Activated CD8-positive, alpha-beta memory T cell treated with anti-CD3 and anti-CD28 coated beads for 48 hours (primary cell): ENCODE measurements at regions not wholly inside any gene's neighbourhood (a gene's known extent, or its start where the extent isn't known, plus 50 kb on each side); places are given as distances from the start of the nearest gene placed in this dataset.

Experiments
- DNase-seq, 3 experiments: peaks; one replicate each; pipeline ENCODE4 v3.0.0-alpha.2; 2020; ENCODE audit warnings: low read depth in 2 of 3, low spot score in 2 of 3

- DNase-seq: no peak
These were observed 124.6 kb upstream of the BOD1 start for GRCh38 chr5:173741087-173741486.

- no peak for DNase-seq
These were observed 125.4 kb upstream of the BOD1 start for GRCh38 chr5:173741729-173742431.

GRCh38 chr5:173742432-173742816, 126.0 kb upstream of the BOD1 start:
- DNase-seq: no peak

- DNase-seq: no peak
These were observed 127.3 kb upstream of the BOD1 start for GRCh38 chr5:173743641-173744343.

- no peak for DNase-seq
These were observed 128.1 kb upstream of the BOD1 start for GRCh38 chr5:173744551-173744950.

- no peak for DNase-seq
These were observed 128.7 kb upstream of the BOD1 start for GRCh38 chr5:173745123-173745522.

GRCh38 chr5:173745557-173745956, 129.1 kb upstream of the BOD1 start:
- DNase-seq: no peak

- DNase-seq: no peak
These were observed 129.7 kb upstream of the BOD1 start for GRCh38 chr5:173746047-173746646.

- no peak for DNase-seq
These were observed 131.4 kb upstream of the BOD1 start for GRCh38 chr5:173747876-173748275.

- DNase-seq: no peak
These were observed 134.3 kb upstream of the BOD1 start for GRCh38 chr5:173750538-173751265.

GRCh38 chr5:173751266-173751600, 134.8 kb upstream of the BOD1 start:
- DNase-seq: no peak

- DNase-seq: no peak
These were observed 135.5 kb upstream of the CPEB4 start for GRCh38 chr5:173752653-173753052.

GRCh38 chr5:173753307-173754168, 134.6 kb upstream of the CPEB4 start:
- no peak for DNase-seq

GRCh38 chr5:173755319-173755718, 132.8 kb upstream of the CPEB4 start:
- no peak for DNase-seq

GRCh38 chr5:173757403-173758209, 130.5 kb upstream of the CPEB4 start:
- no peak for DNase-seq

GRCh38 chr5:173758676-173759075, 129.5 kb upstream of the CPEB4 start:
- DNase-seq: no peak

GRCh38 chr5:173759691-173760090, 128.5 kb upstream of the CPEB4 start:
- no peak for DNase-seq

- no peak for DNase-seq
These were observed 127.5 kb upstream of the CPEB4 start for GRCh38 chr5:173760461-173761177.

GRCh38 chr5:173761178-173761513, 127.0 kb upstream of the CPEB4 start:
- DNase-seq: no peak

GRCh38 chr5:173762045-173762444, 126.1 kb upstream of the CPEB4 start:
- no peak for DNase-seq
